HL-60 (cell line): ENCODE measurements at regions not wholly inside any gene's neighbourhood (a gene's known extent, or its start where the extent isn't known, plus 50 kb on each side); places are given as distances from the start of the nearest gene placed in this dataset.

Experiments
- DNase-seq, 2 experiments: peaks; one replicate each; pipeline ENCODE4 v3.0.0-alpha.2; 2010 to 2020; ENCODE audit warnings: low read depth in 1 of 2, low spot score in 1 of 2
- H3K27ac ChIP-seq: fragments of 250-450 bp; sonication (Bioruptor Pico); replicated peaks from 2 replicates; pipeline ENCODE4 v1.5.1; 2020; ENCODE audit warnings: mild to moderate bottlenecking, moderate library complexity
- H3K27me3 ChIP-seq: fragments of 250-450 bp; sonication (Bioruptor Pico); 2 replicates; pipeline ENCODE4 v1.5.1; 2021; ENCODE audit warnings: mild to moderate bottlenecking, moderate library complexity; ENCODE audit not compliant: insufficient read depth, poor library complexity, severe bottlenecking
- H3K4me3 ChIP-seq: replicated peaks from 2 replicates; pipeline ENCODE4 v1.5.1; 2011; ENCODE audit warnings: mild to moderate bottlenecking, control low read depth, low read length; ENCODE audit not compliant: insufficient read depth
- CTCF ChIP-seq: IDR thresholded peaks from one replicate; pipeline ENCODE4 v1.5.1; 2011; ENCODE audit warnings: low read length, control low read depth, inconsistent platforms; ENCODE audit not compliant: insufficient read depth
- GABPA ChIP-seq: IDR thresholded peaks from 2 replicates; pipeline ENCODE4 v1.6.1; 2012; ENCODE audit warnings: low read depth
- POLR2AphosphoS5 ChIP-seq: IDR thresholded peaks from 2 replicates; pipeline ENCODE4 v1.6.1; 2012; ENCODE audit warnings: low read depth
- REST ChIP-seq: IDR thresholded peaks from 2 replicates; pipeline ENCODE4 v1.6.1; 2012; ENCODE audit warnings: low read depth; ENCODE audit not compliant: insufficient replicate concordance
- SPI1 ChIP-seq: IDR thresholded peaks from 2 replicates; pipeline ENCODE4 v1.6.1; 2012; ENCODE audit warnings: low read depth, mild to moderate bottlenecking, borderline replicate concordance

GRCh38 chr2:16952805-16953204 is 287.2 kb upstream of the CYRIA start:
- DNase-seq = no peak

GRCh38 chr2:16952368-16952767 is 286.7 kb upstream of the CYRIA start:
- TF ChIP-seq CTCF (no peak), SPI1 (no peak), POLR2AphosphoS5 (no peak), REST (no peak), GABPA (no peak)
- DNase-seq = no peak
- Histone ChIP-seq H3K27ac (no peak overlapping the region), H3K27me3 (no peaks in the 10 kb centered on the region), H3K4me3 (no peak overlapping the region)

More at GRCh38 chr2:16952805-16953204, 287.2 kb upstream of the CYRIA start:
- no peak overlapping the region for H3K4me3 ChIP-seq
- no peak overlapping the region for H3K27ac ChIP-seq
- no peaks in the 10 kb centered on the region for H3K27me3 ChIP-seq
- TF ChIP-seq CTCF = no peak
- no peak for TF ChIP-seq SPI1
- TF ChIP-seq REST = no peak
- no peak for TF ChIP-seq GABPA
- no peak for TF ChIP-seq POLR2AphosphoS5

- no peak for TF ChIP-seq REST
- TF ChIP-seq POLR2AphosphoS5 = no peak
- TF ChIP-seq SPI1 = no peak
- no peak for TF ChIP-seq GABPA
- TF ChIP-seq CTCF = no peak
- H3K27ac ChIP-seq = no peak overlapping the region
- H3K4me3 ChIP-seq = no peak overlapping the region
- no peaks in the 10 kb centered on the region for H3K27me3 ChIP-seq
- no peak for DNase-seq
Observed at GRCh38 chr2:16950436-16950835, 284.8 kb upstream of the CYRIA start.
